KMS-11 (cell line): ENCODE measurements at regions not wholly inside any gene's neighbourhood (a gene's known extent, or its start where the extent isn't known, plus 50 kb on each side); places are given as distances from the start of the nearest gene placed in this dataset.

ENCODE experiments used
- H2AFZ ChIP-seq: fragments of 200-600 bp; sonication (generic); 2 replicates; pipeline ENCODE4 v1.6.1; 2016; ENCODE audit warnings: antibody characterized with exemption, mixed run types, low read depth
- H3K27ac ChIP-seq: fragments of 200-600 bp; sonication (generic); 2 replicates; pipeline ENCODE4 v1.6.1; 2016; ENCODE audit warnings: mild to moderate bottlenecking, mixed run types
- H3K27me3 ChIP-seq: fragments of 200-600 bp; sonication (generic); 2 replicates; pipeline ENCODE4 v1.6.1; 2017; ENCODE audit warnings: mild to moderate bottlenecking, low read depth, mixed run types, moderate library complexity; ENCODE audit not compliant: insufficient read depth
- H3K36me3 ChIP-seq: fragments of 200-600 bp; sonication (generic); 2 replicates; pipeline ENCODE4 v1.6.1; 2017; ENCODE audit warnings: mild to moderate bottlenecking, mixed run types; ENCODE audit not compliant: insufficient read depth
- H3K4me1 ChIP-seq: fragments of 200-600 bp; sonication (generic); 2 replicates; pipeline ENCODE4 v1.6.1; 2016; ENCODE audit warnings: mild to moderate bottlenecking, low read depth, mixed run types; ENCODE audit not compliant: poor library complexity, severe bottlenecking
- H3K4me2 ChIP-seq: fragments of 200-600 bp; sonication (generic); 2 replicates; pipeline ENCODE4 v1.7.0; 2016; ENCODE audit warnings: mild to moderate bottlenecking, mixed run types
- H3K4me3 ChIP-seq: fragments of 200-600 bp; sonication (generic); IDR thresholded peaks from 2 replicates; pipeline ENCODE4 v1.6.1; 2017; ENCODE audit warnings: low read depth, low read length, mixed read lengths; ENCODE audit not compliant: insufficient read depth
- H3K79me2 ChIP-seq: fragments of 200-600 bp; sonication (generic); 2 replicates; pipeline ENCODE4 v1.6.1; 2016; ENCODE audit warnings: low read depth, mixed run types; ENCODE audit not compliant: insufficient read depth
- H3K9ac ChIP-seq: fragments of 200-600 bp; sonication (generic); 2 replicates; pipeline ENCODE4 v1.6.1; 2016; ENCODE audit warnings: mild to moderate bottlenecking, mixed run types
- H4K20me1 ChIP-seq: fragments of 200-600 bp; sonication (generic); 2 replicates; pipeline ENCODE4 v1.6.1; 2016; ENCODE audit warnings: mild to moderate bottlenecking, mixed run types; ENCODE audit not compliant: insufficient read depth
- CTCF ChIP-seq: fragments of 200-600 bp; sonication (generic); conservative IDR thresholded peaks from 2 replicates; pipeline ENCODE4 v1.6.1; 2017; ENCODE audit warnings: low read depth, mild to moderate bottlenecking, antibody characterized with exemption, low read length, moderate library complexity, mixed read lengths

GRCh38 chr14:21990116-21990515 lies 316.5 kb upstream of the OR4E1 start:
- H3K4me3 ChIP-seq = no peak overlapping the region
- peak; percentile 42; the same call in 1 of the 2 replicates for TF ChIP-seq CTCF
- no peaks in the 10 kb centered on the region for H4K20me1 ChIP-seq
- no peak overlapping the region for H2AFZ ChIP-seq
- H3K36me3 ChIP-seq = no peaks in the 10 kb centered on the region
- no peaks in the 10 kb centered on the region for H3K27me3 ChIP-seq
- no peak overlapping the region for H3K9ac ChIP-seq
- no peak overlapping the region for H3K27ac ChIP-seq
- H3K4me1 ChIP-seq = peaks cover 28% of the 10 kb centered on the region
- H3K79me2 ChIP-seq = no peaks in the 10 kb centered on the region
- H3K4me2 ChIP-seq = peak overlapping the region; percentile 33; the same call in 1 of the 2 replicates

- Histone ChIP-seq H4K20me1 (no peaks in the 10 kb centered on the region), H3K4me2 (no peak overlapping the region), H3K9ac (no peak overlapping the region)
Measured at GRCh38 chr14:21989090-21989489, 315.5 kb upstream of the OR4E1 start.

GRCh38 chr14:21988413-21988812 lies 314.8 kb upstream of the OR4E1 start:
- Histone ChIP-seq H3K4me2 (no peak overlapping the region), H3K4me1 (peaks cover 28% of the 10 kb centered on the region), H2AFZ (no peak overlapping the region; the same call in 1 of the 2 replicates), H3K79me2 (no peaks in the 10 kb centered on the region), H3K4me3 (no peak overlapping the region), H4K20me1 (no peaks in the 10 kb centered on the region), H3K9ac (no peak overlapping the region), H3K27ac (no peak overlapping the region), H3K36me3 (no peaks in the 10 kb centered on the region), H3K27me3 (no peaks in the 10 kb centered on the region)
- no peak for TF ChIP-seq CTCF

More at GRCh38 chr14:21989090-21989489, 315.5 kb upstream of the OR4E1 start:
- Histone ChIP-seq H3K4me1 (peaks cover 28% of the 10 kb centered on the region), H3K27me3 (no peaks in the 10 kb centered on the region), H3K36me3 (no peaks in the 10 kb centered on the region), H3K79me2 (no peaks in the 10 kb centered on the region), H2AFZ (no peak overlapping the region), H3K27ac (no peak overlapping the region), H3K4me3 (no peak overlapping the region)
- TF ChIP-seq CTCF = no peak

GRCh38 chr14:21987937-21988336 lies 314.3 kb upstream of the OR4E1 start:
- H3K27ac ChIP-seq = no peak overlapping the region
- no peaks in the 10 kb centered on the region for H3K27me3 ChIP-seq
- no peak overlapping the region for H3K4me3 ChIP-seq
- H3K4me1 ChIP-seq = peaks cover 28% of the 10 kb centered on the region
- H3K4me2 ChIP-seq = no peak overlapping the region
- no peak overlapping the region for H2AFZ ChIP-seq
- no peak overlapping the region for H3K9ac ChIP-seq
- no peaks in the 10 kb centered on the region for H4K20me1 ChIP-seq
- TF ChIP-seq CTCF = peak; percentile 64
- no peaks in the 10 kb centered on the region for H3K36me3 ChIP-seq
- H3K79me2 ChIP-seq = no peaks in the 10 kb centered on the region
